HG03108 (cell line): ENCODE measurements at regions not wholly inside any gene's neighbourhood (a gene's known extent, or its start where the extent isn't known, plus 50 kb on each side); places are given as distances from the start of the nearest gene placed in this dataset.
"Not testable (repeated sequence)": the region's sequence is repeated elsewhere in the genome, so short reads cannot be mapped to it uniquely, and the experiment has no call there.

ENCODE experiments used
- ATAC-seq: cut with Tn5 transposase; IDR thresholded peaks from one replicate; pipeline ENCODE4 v1.9.1; 2021; ENCODE audit warnings: moderate library complexity; ENCODE audit not compliant: unreplicated experiment

DNA sequence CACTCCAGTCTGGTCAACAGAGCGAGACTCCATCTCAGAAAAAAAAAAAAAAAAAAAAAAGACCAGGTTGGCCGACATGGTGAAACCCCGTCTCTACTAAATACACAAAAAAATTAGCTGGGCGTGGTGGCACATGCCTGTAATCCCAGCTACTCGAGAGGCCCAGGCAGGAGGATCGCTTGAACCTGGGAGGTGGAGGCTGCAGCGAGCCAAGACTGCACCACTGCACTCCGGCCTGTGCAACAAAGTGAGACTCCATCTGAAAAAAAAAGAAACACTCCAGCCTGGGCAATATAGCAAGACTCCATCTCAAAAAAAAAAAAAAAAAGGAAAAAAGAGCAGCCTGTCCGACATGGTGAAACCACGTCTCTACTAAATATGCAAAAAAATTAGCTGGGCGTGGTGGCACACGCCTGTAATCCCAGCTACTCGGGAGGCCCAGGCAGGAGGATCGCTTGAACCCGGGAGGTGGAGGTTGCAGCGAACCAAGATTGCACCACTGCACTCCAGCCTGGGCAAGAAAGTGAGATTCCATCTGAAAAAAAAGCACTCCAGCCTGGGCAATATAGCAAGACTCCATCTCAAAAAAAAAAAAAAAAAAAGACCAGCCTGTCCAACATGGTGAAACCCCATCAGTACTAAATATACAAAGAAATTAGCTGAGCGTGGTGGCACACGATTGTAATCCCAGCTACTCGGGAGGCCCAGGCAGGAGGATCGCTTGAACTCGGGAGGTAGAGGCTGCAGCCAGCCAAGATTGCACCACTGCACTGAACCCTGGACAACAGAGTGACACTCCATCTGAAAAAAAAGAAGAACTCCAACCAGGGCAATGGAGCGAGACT, 343.3 kb upstream of the PLGLB2 start:
- ATAC-seq: not testable (repeated sequence)

- ATAC-seq: not testable (repeated sequence)
Measured at GRCh38 chr2:87405531-87406216, 342.2 kb upstream of the PLGLB2 start.

DNA sequence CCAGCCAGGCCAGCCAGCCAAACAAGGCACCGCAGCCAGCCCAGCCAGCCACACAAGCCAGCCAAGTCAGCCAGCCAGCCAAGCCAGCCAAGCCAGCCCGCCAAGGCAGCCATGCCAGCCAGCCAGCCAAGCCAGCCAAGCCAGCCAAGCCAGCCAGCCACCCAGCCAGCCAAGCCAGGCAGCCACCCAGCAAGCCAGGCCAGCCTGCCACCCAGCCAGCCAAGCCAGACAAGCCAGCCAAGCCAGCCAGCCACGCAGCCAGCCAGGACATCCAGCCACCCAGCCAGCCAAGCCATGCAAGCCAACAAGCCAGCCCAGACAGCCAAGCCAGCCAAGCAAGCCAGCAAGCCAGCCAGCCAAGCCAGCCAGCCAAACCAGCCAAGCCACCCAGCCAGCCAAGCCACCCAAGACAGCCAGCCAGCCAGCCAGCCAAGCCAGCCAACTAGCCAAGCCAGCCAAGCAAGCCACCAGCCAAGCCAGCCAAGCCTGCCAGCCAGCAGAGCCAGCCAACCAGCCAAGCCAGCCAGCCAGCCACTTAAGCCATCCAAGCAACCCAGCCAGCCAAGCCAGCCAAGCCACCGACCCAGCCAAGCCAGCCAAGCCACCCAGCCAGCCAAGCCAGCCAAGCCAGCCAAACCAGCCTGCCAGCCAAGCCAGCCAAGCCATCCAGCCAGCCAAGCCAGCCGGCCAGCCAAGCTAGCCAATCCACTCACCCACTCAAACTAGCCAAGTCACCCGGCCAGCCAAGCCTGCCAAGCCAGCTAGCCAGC, 341.3 kb upstream of the PLGLB2 start:
- not testable (repeated sequence) for ATAC-seq

- ATAC-seq: not testable (repeated sequence)
Measured at GRCh38 chr2:87409601-87410000, 338.3 kb upstream of the PLGLB2 start.

DNA sequence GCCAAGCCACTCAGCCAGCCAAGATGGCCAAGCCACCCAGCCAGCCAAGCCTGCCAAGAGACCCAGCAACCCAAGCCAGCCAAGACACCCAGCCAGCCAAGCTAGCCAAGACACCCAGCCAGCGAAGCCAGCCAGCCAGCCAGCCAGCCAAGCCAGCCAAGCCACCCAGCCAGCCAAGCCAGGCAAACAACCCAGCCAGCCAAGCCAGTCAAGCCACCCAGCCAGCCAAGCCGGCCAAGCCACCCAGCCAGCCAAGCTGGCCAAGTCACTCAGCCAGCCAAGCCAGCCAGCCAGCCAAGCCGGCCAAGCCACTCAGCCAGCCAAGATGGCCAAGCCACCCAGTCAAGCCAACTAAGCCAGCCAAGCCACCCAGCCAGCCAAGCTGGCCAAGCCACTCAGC, 337.5 kb upstream of the PLGLB2 start:
- not testable (repeated sequence) for ATAC-seq

GRCh38 chr2:87412036-87412820, 335.7 kb upstream of the PLGLB2 start:
- ATAC-seq: not testable (repeated sequence)

DNA sequence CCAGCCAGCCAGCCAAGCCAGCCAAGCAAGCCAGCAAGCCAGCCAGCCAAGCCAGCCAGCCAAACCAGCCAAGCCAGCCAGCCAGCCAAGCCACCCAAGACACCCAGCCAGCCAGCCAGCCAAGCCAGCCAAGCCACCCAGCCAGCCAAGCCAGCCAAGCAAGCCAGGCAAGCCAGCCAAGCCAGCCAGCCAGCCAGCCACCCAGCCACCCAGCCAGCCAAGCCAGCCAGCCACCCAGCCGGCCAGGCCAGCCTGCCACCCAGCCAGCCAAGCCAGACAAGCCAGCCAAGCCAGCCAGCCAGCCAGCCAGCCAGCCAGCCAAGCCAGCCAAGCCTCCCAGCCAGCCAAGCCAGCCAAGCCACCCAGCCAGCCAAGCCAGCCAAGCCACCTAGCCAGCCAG, 333.6 kb upstream of the PLGLB2 start:
- ATAC-seq: not testable (repeated sequence)

DNA sequence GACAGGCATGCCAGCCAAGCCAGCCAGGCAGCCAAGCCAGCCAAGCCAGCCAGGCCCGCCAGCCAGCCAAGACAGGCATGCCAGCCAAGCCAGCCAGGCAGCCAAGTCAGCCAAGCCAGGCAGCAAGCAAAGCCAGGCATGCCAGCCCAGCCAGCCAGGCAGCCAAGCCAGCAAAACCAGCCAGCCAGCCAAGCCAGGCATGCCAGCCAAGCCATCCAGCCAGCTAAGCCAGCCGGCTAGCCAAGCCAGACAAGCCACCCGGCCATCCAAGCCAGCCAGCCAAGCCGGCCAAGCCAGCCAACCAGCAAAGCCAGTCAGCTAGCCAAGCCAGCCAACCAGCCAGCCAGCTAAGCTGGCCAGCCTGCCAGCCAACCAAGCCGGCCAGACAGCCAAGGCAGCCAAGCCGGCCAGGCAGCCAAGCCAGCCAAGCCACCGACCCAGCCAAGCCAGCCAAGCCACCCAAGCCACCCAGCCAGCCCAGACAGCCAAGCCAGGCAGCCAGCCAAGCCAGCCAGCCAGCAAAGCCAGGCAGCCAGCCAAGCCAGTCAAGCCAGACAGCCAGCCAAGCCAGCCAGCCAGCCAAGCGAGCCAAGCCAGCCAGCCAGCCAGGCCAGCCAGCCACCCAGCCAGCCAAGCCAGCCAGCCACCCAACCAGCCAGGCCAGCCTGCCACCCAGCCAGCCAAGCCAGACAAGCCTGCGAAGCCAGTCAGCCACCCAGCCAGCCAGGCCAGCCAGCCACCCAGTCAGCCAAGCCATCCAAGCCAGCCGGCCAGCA, 332.9 kb upstream of the PLGLB2 start:
- ATAC-seq: not testable (repeated sequence)

DNA sequence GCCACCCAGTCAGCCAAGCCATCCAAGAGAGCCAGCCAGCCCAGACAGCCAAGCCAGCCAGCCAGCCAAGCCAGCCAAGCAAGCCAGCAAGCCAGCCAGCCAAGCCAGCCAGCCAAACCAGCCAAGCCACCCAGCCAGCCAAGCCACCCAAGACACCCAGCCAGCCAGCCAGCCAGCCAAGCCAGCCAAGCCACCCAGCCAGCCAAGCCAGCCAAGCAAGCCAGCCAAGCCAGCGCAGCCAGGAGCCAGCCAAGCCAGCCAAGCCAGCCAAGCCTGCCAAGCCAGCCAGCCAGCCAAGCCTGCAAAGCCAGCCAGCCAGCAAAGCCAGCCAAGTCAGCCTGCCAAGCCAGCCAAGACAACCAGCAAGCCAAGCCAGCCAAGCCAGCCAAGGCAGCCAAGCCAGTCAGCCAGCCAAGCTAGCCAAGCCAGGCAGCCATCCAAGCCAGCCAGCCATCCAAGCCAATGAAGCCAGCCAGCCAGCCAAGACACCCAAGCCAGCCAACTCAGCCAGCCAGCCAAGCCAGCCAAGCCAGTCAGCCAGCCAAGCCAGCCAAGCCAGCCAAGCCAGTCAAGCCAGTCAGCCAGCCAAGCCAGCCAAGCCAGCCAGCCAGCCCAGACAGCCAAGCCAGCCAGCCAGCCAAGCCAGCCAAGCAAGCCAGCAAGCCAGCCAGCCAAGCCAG, 332.2 kb upstream of the PLGLB2 start:
- ATAC-seq: not testable (repeated sequence)

GRCh38 chr2:87416266-87416592, 331.7 kb upstream of the PLGLB2 start:
- not testable (repeated sequence) for ATAC-seq

DNA sequence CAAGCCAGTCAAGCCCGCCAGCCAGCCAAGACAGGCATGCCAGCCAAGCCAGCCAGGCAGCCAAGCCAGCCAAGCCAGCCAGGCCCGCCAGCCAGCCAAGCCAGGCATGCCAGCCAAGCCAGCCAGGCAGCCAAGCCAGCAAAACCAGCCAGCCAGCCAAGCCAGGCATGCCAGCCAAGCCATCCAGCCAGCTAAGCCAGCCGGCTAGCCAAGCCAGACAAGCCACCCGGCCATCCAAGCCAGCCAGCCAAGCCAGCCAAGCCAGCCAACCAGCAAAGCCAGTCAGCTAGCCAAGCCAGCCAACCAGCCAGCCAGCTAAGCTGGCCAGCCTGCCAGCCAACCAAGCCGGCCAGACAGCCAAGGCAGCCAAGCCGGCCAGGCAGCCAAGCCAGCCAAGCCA, 330.7 kb upstream of the PLGLB2 start:
- ATAC-seq: not testable (repeated sequence)

DNA sequence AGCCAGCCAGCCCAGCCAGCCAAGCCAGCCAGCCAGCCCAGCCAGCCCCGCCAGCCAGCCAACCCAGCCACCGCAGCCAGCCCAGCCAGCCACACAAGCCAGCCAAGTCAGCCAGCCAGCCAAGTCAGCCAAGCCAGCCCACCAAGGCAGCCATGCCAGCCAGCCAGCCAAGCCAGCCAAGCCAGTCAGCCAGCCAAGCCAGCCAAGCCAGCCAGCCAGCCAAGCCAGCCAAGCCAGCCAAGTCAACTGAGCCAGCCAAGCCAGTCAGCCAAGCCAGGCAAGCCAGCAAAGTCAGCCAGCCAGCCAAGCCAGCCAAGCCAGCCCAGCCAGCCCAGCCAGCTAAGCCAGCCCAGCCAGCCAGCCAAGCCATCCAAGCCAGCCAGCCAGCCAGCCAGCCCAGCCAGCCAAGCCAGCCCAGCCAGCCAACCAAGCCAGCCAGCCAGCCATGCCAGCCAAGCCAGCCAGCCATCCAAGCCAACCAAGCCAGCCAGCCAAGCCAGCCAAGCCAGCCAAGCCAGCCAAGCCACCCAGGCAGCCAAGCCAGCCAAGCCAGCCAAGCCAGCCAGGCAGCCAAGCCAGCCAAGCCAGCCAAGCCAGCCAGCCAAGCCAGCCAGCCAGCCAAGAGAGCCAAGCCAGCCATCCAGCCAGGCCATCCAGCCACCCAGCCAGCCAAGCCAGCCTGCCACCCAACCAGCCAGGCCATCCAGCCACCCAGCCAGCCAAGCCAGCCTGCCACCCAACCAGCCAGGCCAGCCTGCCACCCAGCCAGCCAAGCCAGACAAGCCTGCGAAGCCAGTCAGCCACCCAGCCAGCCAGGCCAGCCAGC, 329.9 kb upstream of the PLGLB2 start:
- not testable (repeated sequence) for ATAC-seq

GRCh38 chr2:87418823-87419822, 328.8 kb upstream of the PLGLB2 start:
- ATAC-seq: not testable (repeated sequence)

- ATAC-seq: not testable (repeated sequence)
Measured at GRCh38 chr2:87419980-87420379, 327.9 kb upstream of the PLGLB2 start.

- not testable (repeated sequence) for ATAC-seq
Measured at GRCh38 chr2:87420954-87421353, 326.9 kb upstream of the PLGLB2 start.

DNA sequence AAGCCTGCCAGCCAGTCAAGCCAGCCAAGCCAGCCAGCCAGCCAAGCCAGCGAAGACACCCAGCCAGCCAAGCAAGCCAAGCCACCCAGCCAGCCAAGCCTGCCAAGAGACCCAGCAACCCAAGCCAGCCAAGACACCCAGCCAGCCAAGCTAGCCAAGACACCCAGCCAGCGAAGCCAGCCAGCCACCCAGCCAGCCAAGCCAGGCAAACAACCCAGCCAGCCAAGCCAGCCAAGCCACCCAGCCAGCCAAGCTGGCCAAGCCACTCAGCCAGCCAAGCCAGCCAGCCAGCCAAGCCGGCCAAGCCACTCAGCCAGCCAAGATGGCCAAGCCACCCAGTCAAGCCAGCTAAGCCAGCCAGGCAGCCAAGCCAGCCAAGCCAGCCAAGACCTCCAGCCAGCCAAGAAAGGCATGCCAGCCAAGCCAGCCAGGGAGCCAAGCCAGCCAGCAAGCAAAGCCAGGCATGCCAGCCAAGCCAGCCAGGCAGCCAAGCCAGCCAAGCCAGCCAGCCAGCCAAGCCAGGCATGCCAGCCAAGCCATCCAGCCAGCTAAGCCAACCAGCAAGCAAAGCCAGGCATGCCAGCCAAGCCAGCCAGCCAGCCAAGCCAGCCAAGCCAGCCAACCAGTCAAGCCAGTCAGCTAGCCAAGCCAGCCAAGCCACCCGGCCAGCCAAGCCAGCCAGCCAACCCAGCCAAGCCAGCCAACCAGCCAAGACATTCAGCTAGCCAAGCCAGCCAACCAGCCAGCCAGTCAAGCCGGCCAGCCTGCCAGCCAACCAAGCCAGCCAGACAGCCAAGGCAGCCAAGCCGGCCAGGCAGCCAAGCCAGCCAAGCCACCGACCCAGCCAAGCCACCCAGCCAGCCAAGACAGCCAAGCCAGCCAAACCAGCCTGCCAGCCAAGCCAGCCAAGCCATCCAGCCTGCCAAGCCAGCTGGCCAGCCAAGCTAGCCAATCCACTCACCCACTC, 323.8 kb upstream of the PLGLB2 start:
- ATAC-seq: not testable (repeated sequence)
